ENCODE measurements at regions not wholly inside any gene's neighbourhood (a gene's known extent, or its start where the extent isn't known, plus 50 kb on each side); places are given as distances from the start of the nearest gene placed in this dataset.

- no peak for DNase-seq
These were observed 98.3 kb downstream of the HMX1 start for GRCh38 chr4:8773124-8773931.

DNA sequence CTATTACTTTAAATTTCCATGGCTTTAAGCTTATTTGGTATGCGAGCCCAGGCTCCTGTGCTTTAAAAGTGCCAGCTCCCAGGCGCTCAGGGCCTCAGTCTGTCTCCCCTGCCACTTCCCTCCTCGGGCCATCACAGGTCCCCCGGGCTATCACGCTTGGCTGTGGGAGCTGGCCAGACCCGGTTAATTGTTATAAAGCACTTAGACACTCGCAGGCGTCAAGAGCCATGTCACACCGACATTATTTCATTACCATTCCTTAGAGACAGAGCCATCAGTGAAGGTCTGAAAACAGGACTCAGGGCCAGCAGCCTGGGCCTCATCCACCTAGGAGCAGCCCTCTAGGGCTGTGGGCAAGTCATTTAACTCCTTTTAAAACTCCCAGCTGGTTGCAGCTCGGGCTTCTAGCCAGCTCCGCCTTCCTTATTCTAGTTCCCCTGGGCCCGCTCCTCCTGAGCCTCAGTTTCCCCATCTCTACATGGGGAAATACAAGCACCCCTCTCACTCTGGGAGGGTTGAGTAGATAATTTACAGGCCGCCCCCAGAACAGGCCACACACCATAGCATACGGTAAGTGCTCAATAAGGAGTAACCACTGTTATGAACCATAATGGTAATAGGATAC lies 99.0 kb downstream of the HMX1 start:
- DNase-seq = no peak

DNA sequence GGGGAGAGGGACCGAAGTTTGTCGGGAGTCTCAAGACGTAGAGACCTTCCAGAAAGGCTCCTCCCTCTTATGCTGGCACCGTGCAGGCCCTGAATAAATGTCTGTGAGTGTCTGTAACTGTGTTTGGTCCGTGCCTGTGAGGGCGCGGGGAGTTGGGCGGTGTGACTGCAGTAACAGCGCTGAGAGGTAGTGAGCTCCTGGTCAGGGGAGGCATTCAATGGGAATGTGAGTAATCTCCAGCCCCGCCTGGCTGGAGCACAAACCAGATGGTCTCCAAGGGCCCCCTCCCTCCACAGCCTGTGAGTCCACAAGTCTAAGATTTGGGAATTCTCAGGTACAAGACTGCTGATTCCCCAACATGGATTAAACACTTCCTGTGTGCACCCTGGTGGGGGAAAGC lies 100.0 kb downstream of the HMX1 start:
- DNase-seq = no peak

- DNase-seq = no peak
These were observed 100.4 kb downstream of the HMX1 start for GRCh38 chr4:8771258-8771590.

DNA sequence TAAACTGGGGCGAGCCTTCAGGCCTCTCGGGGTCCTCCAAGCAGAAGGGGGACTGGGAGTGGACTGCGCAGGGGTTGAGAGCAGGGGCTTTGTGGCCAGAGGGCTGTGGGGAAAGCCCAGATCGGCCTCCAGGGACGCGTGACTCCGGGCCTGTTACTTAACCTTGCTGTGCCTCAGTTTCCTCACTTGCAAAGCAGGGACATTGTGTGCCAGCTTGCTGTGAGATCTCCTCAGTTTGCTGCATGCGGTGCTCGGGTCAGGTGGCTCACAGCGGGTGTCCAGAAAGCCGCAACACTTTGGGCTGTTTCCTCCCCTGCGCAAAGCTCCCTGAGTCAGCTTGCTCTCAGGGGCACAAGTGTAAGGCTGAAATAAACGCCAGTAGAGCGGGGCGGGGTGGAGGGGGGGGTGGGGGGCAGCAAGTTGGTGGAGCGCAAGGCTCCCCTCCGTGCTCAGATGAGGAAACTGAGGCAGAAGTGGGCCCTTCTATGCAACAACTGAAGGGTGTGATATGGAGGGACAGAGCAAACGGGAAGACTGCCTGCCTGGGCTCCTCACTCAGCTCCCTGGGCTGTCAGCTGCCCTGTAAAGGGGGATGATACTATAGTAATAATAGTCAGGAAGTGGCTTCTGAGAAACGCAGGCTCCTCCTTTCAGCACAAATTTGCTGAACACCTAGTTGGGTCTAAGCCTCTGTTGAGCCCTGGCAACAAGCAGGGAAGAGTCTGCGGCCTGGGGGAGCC lies 101.0 kb downstream of the HMX1 start:
- no peak for DNase-seq

GRCh38 chr4:8769645-8770517 lies 101.8 kb downstream of the HMX1 start:
- DNase-seq = no peak

DNA sequence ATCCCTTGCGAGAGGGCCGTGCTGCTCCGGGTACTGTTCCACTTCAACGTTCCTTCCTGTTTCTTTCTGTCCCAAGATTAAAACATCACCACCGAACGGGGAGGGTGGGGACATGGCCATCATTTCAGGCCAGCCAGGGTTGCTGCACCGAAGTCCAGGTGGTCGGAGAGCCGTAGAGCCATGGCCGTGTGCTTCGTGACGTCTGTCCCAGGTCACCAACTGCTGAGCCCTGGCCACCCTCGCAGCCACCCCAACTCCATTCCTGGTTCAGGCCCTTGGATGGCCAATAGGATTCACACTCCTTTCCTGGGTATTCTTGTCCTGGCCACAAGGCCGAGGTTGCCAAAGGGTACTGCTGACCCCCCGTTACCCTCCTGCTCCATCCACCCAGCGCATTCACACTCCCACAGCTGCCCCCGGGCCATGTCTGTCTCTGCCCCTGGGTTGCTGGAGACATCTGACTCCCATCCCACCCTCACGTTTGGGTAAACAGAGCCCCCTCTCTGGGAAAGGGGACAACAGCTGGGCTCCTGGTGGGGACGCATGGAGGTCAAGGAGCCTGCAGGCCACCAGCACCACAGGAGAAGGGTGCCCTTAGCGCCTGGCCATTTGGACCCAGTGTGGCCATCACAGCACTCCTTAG lies 103.2 kb downstream of the HMX1 start:
- DNase-seq = no peak

DNA sequence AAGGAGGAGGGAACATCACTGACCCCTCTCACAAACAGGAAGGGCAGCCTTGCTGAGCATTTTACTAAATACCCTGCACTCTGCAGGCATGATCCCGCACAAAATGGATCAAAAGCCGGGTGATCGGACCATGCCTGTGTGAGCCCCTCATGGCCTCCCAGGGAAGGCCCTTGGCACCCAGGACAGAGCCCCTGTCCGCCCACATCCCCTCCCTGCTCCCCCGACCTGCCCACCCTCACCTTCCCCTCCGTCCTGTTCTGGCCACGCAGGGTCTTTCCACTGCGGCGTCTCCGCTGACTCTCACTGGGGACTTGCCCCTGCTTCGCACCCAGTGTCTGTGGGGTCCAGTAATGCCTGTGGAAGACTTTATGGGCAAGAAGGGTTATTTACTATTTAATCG lies 105.0 kb downstream of the HMX1 start:
- DNase-seq = no peak

- DNase-seq = no peak
These were observed 105.7 kb downstream of the HMX1 start for GRCh38 chr4:8765631-8766590.

- DNase-seq = no peak
These were observed 106.6 kb downstream of the HMX1 start for GRCh38 chr4:8765084-8765483.

GRCh38 chr4:8763966-8764901 lies 107.4 kb downstream of the HMX1 start:
- no peak for DNase-seq

DNA sequence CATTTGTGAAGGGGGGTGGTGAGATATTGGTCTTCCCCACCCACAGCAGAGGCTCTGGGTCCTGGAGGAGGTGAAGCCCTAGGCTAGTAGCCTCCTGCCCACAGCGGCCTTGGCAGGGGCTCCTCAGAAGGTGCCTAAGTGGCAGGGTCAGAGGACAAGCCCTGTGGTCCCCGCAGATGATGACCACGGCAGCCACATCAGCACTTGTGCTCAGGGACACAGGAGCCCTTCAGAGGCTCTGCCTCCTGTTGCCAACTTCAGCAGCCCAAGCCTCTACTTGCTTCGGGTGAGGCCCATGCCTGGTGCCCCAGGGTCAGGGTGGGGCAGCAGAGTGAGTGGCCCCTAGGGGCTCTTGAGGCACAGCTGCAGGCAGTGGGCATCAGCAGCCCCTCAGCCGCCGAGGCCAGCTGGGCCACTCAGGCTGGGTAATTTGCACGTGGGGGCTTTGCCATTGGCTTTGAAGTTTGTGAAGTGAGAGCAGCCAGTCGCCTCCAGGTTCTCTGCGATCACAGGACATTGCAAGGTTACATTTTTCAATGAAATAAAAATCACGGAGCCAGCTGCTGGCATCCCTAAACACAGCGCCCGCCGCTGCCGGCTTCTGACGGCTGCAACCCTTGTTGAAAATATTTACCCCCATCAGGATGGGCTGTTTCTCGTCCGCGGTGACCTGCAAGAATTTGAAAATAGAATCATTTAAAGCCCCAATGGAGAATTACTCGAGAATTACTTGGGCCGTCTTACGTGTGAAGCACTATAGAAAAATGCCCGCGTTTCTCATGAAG lies 108.5 kb downstream of the HMX1 start:
- no peak for DNase-seq

DNA sequence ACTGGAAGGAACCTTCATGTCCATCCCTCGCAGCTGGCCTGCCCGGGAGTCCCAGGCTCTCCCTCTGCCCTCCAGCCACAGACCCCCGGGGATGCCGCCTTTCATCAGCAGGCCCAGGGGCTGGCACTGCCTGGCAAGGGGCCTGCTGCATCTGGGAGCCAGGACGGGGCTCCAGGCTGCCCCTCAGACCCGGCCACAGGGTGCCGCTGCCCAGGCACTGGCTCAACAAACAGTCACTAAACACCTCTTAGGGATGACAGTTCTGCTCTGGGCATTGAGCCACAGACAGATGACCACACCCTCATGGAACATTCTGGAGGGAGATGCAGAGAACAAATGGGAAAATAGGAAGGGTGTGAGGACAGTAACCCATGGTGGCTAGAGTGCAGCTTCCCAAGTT lies 109.3 kb downstream of the HMX1 start:
- no peak for DNase-seq

DNA sequence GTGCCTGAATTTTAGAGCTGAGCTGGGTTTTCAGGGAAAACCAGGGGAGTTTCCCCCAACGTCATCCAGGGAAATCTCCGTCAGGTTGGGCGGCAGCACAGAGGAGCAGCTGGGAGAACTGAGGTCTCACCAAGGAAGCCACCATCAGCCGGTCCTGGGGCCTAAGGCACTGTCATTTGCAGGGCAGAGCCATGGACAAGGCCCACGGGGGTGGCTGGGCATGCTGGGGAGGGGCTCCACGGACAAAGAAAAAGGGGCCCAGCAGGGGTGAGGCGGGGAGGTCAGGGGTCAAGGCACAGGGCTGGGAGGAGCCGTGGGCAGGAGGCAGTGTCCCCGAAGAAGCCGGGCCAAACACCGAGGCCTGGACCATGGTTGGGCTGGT lies 109.8 kb downstream of the HMX1 start:
- DNase-seq = no peak

GRCh38 chr4:8761167-8761823 lies 110.3 kb downstream of the HMX1 start:
- DNase-seq = no peak

DNA sequence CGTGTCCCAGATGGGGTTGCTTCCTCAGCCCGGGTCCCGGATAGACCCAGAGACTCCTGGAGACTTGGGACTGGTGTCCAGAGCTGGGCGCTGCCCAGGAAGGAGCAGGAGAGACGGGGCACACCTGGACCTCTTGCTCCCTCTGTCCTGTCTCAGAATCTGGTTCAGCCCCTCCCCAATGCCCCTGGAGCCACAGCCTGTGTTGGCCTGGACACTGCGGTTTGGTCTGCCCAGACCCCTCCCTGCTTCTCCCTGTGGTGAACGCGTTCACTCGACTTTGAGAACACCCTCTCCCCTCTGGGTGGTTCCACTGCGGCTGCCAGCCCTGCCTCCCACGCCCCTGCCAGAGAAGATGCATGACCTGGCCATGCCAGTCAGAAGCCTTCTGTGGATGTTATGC lies 111.1 kb downstream of the HMX1 start:
- DNase-seq = no peak

- no peak for DNase-seq
These were observed 111.7 kb downstream of the HMX1 start for GRCh38 chr4:8759987-8760386.

DNA sequence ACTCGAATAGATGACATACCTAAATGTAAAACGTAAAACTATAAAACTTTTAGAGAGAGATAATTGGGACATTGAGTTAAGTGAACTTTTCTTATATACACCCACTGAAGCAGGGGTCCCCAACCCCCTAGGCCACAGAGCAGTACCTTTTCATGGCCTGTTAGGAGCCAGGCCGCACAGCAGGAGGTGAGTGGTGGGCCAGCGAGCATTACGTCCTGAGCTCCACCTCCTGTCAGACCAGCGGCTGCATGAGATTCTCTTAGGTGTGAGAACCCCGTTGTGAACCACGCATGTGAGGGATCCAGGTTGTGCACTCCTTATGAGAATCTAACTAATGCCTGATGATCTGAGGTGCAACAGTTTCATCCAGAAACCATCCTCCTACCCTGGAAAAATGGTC lies 114.8 kb downstream of the HMX1 start:
- DNase-seq = no peak

Data from hematopoietic multipotent progenitor cell treated with erythropoietin and hydrocortisone succinate and interleukin-3 and kit ligand, for 6 days (in vitro differentiated cells).